ENCODE measurements at regions not wholly inside any gene's neighbourhood (a gene's known extent, or its start where the extent isn't known, plus 50 kb on each side); places are given as distances from the start of the nearest gene placed in this dataset.

GRCh38 chr2:204199357-204199756 lies 262.8 kb downstream of the ICOS start:
- TF ChIP-seq, protein P1, sequence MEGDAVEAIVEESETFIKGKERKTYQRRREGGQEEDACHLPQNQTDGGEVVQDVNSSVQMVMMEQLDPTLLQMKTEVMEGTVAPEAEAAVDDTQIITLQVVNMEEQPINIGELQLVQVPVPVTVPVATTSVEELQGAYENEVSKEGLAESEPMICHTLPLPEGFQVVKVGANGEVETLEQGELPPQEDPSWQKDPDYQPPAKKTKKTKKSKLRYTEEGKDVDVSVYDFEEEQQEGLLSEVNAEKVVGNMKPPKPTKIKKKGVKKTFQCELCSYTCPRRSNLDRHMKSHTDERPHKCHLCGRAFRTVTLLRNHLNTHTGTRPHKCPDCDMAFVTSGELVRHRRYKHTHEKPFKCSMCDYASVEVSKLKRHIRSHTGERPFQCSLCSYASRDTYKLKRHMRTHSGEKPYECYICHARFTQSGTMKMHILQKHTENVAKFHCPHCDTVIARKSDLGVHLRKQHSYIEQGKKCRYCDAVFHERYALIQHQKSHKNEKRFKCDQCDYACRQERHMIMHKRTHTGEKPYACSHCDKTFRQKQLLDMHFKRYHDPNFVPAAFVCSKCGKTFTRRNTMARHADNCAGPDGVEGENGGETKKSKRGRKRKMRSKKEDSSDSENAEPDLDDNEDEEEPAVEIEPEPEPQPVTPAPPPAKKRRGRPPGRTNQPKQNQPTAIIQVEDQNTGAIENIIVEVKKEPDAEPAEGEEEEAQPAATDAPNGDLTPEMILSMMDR (IDR thresholded peaks at IDR 0.05; ENCODE audit: poor library complexity): no peak
- TF ChIP-seq EZH2 (IDR thresholded peaks at IDR 0.05; ENCODE audit: borderline replicate concordance) (no peak), EZH2phosphoT487 (IDR thresholded peaks at IDR 0.05; ENCODE audit: low read depth, severe bottlenecking, unreplicated experiment) (no peak)
